ENCODE measurements at regions not wholly inside any gene's neighbourhood (a gene's known extent, or its start where the extent isn't known, plus 50 kb on each side); places are given as distances from the start of the nearest gene placed in this dataset.

DNA sequence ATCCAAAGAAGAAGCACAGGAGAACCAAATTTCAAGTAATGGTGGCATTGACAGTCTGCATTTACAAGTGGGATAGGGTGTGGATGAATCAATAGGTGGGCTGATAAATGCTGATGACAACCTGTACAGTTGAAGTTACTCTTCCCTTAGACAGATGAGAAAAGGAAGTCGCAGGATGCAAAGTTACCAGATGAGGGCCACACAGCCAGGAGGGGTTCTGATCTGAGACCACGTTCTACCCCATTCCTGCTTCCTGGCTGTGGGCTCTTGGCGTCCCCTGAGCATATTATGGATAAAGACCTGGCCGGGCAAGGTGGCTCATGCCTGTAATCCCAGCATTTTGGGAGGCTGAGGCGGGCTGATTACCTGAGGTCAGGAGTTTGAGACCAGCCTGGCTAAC lies 104.6 kb downstream of the EOMES start:
- no peak overlapping the region for H3K27ac ChIP-seq (ENCODE audit: extremely low read depth, low read depth, low read length)
- CTCF ChIA-PET = no interaction called here
- POLR2A ChIA-PET = no interaction called here

GRCh38 chr3:27616031-27616430 lies 106.1 kb downstream of the EOMES start:
- no peaks in the 10 kb centered on the region for H3K36me3 ChIP-seq (ENCODE audit: control insufficient read depth in 2 of 2, insufficient read depth in 1 of 2, low read length in 2 of 2)
- ChIA-PET POLR2A (interaction anchor here (0.6 kb wide), 1 partner anchor 12 kb away, joined by 4 read pairs; no protein-coding TSS in a partner anchor), CTCF (no interaction called here)
- no peak overlapping the region for H3K27ac ChIP-seq (ENCODE audit: extremely low read depth, low read depth, low read length)
- H3K4me1 ChIP-seq (ENCODE audit: control insufficient read depth, insufficient read depth, low read length) = no peaks in the 10 kb centered on the region
- no peak for TF ChIP-seq ZNF155 (tag by site-specific recombination; IDR thresholded peaks at IDR 0.05)
- TF ChIP-seq ZNF488 (tag by site-specific recombination; IDR thresholded peaks at IDR 0.05) = no peak
- TF ChIP-seq ZNF223 (tag by site-specific recombination; IDR thresholded peaks at IDR 0.05) = no peak
- no peak for TF ChIP-seq SCRT1 (tag by site-specific recombination; IDR thresholded peaks at IDR 0.05; ENCODE audit: borderline replicate concordance)
- TF ChIP-seq ZNF416 (tag by site-specific recombination; IDR thresholded peaks at IDR 0.05) = no peak
- H3K9me3 ChIP-seq (ENCODE audit: control insufficient read depth, insufficient read depth, low read depth, low read length) = no peaks in the 10 kb centered on the region
- no peak overlapping the region for H3K4me3 ChIP-seq (ENCODE audit: low read depth, low read length)

More for the DNA sequence above, 104.6 kb downstream of the EOMES start:
- H3K36me3 ChIP-seq (ENCODE audit: control insufficient read depth in 2 of 2, insufficient read depth in 1 of 2, low read length in 2 of 2) = no peaks in the 10 kb centered on the region
- H3K9me3 ChIP-seq (ENCODE audit: control insufficient read depth, insufficient read depth, low read depth, low read length) = no peaks in the 10 kb centered on the region
- H3K4me1 ChIP-seq (ENCODE audit: control insufficient read depth, insufficient read depth, low read length) = no peaks in the 10 kb centered on the region
- TF ChIP-seq ZNF211 (tag by site-specific recombination; IDR thresholded peaks at IDR 0.05; ENCODE audit: low read depth) (no peak), ZNF10 (tag by site-specific recombination; IDR thresholded peaks at IDR 0.05) (no peak), ZNF513 (tag by site-specific recombination; IDR thresholded peaks at IDR 0.05) (no peak)
- H3K4me3 ChIP-seq (ENCODE audit: low read depth, low read length) = no peak overlapping the region

- ChIA-PET CTCF (no interaction called here), POLR2A (interaction anchor here (0.6 kb wide), 1 partner anchor 12 kb away, joined by 4 read pairs; no protein-coding TSS in a partner anchor)
- Histone ChIP-seq H3K4me1 (ENCODE audit: control insufficient read depth, insufficient read depth, low read length) (no peaks in the 10 kb centered on the region), H3K9me3 (ENCODE audit: control insufficient read depth, insufficient read depth, low read depth, low read length) (no peaks in the 10 kb centered on the region), H3K36me3 (ENCODE audit: control insufficient read depth in 2 of 2, insufficient read depth in 1 of 2, low read length in 2 of 2) (no peaks in the 10 kb centered on the region), H3K4me3 (ENCODE audit: low read depth, low read length) (no peak overlapping the region), H3K27ac (ENCODE audit: extremely low read depth, low read depth, low read length) (no peak overlapping the region)
- TF ChIP-seq ZNF677 (tag by site-specific recombination; IDR thresholded peaks at IDR 0.05) (no peak), GFI1B (tag by site-specific recombination; IDR thresholded peaks at IDR 0.05) (no peak), BCL11A (tag by site-specific recombination; IDR thresholded peaks at IDR 0.05; ENCODE audit: low read depth) (no peak), ZNF664 (tag by site-specific recombination; IDR thresholded peaks at IDR 0.05) (no peak), ZNF654 (tag by site-specific recombination; IDR thresholded peaks at IDR 0.05; ENCODE audit: low read depth) (no peak), ZBTB20 (tag by site-specific recombination; IDR thresholded peaks at IDR 0.05) (no peak), ZSCAN23 (tag by site-specific recombination; IDR thresholded peaks at IDR 0.05) (no peak), ZNF629 (tag by site-specific recombination; IDR thresholded peaks at IDR 0.05) (no peak), ZBTB8A (tag by site-specific recombination; IDR thresholded peaks at IDR 0.05) (no peak), ZNF274 (IDR thresholded peaks at IDR 0.05; ENCODE audit: low read length) (no peak), ZNF274 (tag by site-specific recombination; IDR thresholded peaks at IDR 0.05; ENCODE audit: borderline replicate concordance) (no peak)
- TF ChIP-seq, protein P1, sequence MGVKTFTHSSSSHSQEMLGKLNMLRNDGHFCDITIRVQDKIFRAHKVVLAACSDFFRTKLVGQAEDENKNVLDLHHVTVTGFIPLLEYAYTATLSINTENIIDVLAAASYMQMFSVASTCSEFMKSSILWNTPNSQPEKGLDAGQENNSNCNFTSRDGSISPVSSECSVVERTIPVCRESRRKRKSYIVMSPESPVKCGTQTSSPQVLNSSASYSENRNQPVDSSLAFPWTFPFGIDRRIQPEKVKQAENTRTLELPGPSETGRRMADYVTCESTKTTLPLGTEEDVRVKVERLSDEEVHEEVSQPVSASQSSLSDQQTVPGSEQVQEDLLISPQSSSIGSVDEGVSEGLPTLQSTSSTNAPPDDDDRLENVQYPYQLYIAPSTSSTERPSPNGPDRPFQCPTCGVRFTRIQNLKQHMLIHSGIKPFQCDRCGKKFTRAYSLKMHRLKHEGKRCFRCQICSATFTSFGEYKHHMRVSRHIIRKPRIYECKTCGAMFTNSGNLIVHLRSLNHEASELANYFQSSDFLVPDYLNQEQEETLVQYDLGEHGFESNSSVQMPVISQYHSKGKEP (tag by site-specific recombination; IDR thresholded peaks at IDR 0.05) = no peak
- TF ChIP-seq, protein P2, sequence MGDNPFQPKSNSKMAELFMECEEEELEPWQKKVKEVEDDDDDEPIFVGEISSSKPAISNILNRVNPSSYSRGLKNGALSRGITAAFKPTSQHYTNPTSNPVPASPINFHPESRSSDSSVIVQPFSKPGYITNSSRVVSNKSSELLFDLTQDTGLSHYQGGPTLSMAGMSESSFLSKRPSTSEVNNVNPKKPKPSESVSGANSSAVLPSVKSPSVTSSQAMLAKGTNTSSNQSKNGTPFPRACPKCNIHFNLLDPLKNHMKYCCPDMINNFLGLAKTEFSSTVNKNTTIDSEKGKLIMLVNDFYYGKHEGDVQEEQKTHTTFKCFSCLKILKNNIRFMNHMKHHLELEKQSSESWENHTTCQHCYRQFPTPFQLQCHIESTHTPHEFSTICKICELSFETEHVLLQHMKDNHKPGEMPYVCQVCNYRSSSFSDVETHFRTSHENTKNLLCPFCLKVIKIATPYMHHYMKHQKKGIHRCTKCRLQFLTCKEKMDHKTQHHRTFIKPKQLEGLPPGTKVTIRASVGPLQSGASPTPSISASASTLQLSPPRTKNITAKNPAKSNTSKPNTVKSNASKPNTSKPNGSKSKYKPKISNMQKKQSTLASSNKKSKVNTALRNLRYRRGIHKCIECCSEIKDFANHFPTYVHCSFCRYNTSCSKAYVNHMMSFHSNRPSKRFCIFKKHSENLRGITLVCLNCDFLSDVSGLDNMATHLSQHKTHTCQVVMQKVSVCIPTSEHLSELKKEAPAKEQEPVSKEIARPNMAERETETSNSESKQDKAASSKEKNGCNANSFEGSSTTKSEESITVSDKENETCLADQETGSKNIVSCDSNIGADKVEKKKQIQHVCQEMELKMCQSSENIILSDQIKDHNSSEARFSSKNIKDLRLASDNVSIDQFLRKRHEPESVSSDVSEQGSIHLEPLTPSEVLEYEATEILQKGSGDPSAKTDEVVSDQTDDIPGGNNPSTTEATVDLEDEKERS (tag by site-specific recombination; IDR thresholded peaks at IDR 0.05) = no peak
- TF ChIP-seq, protein P3, sequence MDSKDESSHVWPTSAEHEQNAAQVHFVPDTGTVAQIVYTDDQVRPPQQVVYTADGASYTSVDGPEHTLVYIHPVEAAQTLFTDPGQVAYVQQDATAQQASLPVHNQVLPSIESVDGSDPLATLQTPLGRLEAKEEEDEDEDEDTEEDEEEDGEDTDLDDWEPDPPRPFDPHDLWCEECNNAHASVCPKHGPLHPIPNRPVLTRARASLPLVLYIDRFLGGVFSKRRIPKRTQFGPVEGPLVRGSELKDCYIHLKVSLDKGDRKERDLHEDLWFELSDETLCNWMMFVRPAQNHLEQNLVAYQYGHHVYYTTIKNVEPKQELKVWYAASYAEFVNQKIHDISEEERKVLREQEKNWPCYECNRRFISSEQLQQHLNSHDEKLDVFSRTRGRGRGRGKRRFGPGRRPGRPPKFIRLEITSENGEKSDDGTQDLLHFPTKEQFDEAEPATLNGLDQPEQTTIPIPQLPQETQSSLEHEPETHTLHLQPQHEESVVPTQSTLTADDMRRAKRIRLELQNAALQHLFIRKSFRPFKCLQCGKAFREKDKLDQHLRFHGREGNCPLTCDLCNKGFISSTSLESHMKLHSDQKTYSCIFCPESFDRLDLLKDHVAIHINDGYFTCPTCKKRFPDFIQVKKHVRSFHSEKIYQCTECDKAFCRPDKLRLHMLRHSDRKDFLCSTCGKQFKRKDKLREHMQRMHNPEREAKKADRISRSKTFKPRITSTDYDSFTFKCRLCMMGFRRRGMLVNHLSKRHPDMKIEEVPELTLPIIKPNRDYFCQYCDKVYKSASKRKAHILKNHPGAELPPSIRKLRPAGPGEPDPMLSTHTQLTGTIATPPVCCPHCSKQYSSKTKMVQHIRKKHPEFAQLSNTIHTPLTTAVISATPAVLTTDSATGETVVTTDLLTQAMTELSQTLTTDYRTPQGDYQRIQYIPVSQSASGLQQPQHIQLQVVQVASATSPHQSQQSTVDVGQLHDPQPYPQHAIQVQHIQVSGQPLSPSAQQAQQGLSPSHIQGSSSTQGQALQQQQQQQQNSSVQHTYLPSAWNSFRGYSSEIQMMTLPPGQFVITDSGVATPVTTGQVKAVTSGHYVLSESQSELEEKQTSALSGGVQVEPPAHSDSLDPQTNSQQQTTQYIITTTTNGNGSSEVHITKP (tag by site-specific recombination; IDR thresholded peaks at IDR 0.05) = no peak
Observed at GRCh38 chr3:27615555-27615954, 106.6 kb downstream of the EOMES start.

Data from HEK293 (cell line).